GM18867 (cell line): ENCODE measurements at regions not wholly inside any gene's neighbourhood (a gene's known extent, or its start where the extent isn't known, plus 50 kb on each side); places are given as distances from the start of the nearest gene placed in this dataset.
"Not testable (repeated sequence)": the region's sequence is repeated elsewhere in the genome, so short reads cannot be mapped to it uniquely, and the experiment has no call there.

ENCODE experiments used
- ATAC-seq: cut with Tn5 transposase; IDR thresholded peaks from one replicate; pipeline ENCODE4 v1.9.1; 2021; ENCODE audit warnings: mild to moderate bottlenecking, moderate library complexity; ENCODE audit not compliant: unreplicated experiment

DNA sequence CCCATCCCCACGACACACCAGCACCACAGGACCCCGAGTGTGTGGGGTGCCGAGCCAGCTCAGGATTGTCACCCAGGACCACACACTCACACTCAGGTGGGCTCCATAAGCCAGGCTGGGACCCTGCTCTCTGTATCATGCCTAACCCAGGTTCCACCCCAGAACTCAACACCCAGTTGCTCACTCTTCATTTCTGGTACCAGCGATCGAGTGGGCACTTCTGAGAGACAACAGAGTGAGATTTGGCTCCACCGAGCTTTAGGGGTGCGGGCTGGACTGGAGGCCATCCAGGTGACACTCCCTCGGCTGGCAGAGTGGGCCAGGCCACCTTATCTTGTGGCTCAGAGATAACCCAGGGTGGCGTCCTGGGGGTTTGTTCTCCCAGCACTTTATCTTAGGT lies 1323.8 kb downstream of the BRD1 start:
- no peak for ATAC-seq

DNA sequence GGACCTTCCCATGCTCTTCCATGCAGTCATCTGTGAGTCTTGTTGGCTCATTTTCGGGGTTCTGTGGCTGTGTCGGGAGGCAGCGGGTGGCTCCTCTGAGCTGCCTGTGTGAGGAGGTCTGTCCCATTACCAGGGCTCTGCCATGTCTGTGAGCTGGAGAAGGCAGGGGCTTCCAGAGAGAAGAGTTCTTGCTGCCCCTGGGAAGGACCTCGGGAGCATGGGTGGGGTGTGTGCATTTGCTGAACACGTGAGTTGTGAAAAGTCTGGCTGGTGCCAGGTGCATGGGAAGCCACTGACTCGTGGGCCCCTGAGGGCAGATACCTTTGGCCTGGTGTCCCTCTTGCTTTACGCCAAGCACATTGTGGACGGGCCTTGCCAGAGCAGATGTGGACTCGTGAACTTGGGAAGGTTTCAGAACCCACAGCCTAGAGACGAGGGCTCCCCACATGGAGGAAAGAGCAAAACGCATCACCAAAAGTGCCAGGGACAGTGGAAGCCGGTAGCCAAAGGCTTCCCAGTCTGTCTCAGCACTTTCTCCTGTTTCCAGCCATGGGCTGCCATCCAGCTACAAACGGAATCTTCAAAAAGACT lies 1324.5 kb downstream of the BRD1 start:
- ATAC-seq, result no peak

DNA sequence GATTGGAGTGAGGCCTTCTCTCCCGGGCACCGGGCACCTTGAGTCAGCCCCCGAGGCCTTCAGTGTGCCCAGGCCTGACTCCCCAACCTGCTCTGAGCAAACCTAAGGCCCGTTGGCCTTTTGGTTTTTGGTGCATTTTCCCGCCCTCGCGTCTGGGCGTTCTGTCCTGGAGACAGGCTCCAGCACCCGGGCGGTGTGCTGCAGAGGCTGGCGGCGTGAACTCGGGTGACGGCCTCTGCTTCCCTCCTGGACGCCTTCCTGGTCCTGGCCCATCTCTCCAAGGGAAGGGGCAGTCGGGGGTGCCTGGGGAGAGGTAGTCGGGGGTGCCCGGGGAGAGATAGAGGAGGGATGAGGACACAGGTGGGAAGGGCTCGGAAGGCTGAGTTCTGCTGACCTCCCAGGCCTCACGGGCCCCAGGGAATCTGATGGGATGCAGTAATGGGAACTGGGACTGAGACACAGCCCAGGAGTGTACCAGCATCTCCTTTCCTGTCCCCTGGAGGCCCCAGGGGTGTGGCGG lies 1326.4 kb downstream of the BRD1 start:
- ATAC-seq, result no peak

DNA sequence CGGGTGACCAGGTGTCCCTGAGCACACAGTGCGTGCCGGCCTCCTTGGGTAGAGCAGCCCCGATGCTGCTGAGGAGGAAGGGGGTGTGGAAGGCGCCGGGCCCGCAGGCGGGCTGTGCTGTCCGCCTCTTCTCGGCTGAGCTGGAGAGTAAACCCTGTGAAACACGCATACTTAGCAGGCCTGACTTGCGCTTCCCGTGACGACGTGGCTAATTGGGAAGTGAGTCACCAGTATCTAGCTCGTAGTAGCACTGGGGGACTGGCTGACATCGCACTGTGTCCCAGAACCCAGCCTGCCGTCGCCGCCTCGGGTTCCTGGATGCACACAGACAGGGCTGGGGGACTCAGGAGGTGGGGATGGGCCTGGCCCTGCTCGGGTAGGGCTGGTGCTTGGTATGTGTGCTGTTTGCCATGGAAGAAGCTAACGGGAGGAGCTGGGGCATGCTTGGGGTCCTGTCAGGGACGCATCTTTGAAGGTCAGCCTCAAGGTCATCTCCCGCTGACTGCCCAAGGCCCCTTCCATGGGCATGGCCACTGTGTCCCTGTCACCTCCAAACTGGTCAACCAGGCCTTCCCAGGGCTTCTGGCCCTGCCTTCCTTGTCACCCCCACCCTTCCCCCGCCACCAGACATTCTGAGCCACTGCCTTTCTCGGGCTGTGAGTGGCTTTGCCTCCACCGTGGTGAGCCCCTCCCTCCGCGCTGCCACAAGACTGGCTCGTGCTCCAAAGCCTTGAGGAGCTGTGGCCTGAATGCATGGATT lies 1327.0 kb downstream of the BRD1 start:
- no peak for ATAC-seq

DNA sequence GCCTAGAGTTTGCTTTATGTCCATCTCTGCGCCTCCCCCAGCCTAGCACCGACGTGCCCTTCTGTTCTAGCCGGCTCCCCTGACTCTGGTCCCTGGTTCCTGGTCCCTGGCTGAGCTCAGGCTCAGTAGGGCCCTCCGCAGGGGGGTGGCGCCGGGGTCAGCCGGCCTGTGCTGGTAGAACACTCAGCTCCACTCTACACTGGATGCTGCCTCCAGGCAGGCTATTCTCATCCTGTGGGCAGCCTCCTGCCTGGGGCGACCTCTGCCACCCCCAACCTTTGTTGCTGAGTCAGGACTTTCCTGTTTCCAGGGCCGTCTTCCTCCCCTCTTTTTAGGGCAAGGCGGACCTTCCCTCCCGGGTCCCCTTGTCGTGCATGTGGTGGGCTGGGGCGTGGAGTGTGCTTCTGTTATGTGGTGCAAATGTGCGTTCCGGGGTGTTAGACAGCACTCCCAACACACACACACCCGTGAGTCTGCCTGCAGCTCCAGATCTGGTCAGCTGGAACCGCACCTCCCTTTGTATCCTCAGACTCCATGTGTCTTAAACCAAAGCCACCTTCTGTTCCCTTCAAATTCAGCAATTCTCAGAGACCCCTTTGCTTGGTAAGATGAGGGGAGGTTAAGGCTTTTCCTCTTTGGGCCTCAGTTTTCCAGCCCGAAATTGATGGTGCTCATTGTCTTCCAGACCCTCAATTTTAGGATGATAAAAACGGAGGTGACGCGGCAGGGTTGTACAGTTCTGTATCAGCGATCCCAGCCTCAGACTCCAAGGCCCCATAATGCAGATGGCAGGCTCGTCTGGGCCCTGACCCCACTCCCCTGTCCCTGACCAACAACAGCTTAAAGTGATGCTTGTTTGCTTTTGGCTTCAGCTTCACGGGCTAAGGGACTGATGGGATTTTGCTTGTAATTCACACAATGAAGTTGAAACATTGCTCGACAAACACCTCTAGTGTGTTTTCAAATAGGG lies 1327.9 kb downstream of the BRD1 start:
- no peak for ATAC-seq

DNA sequence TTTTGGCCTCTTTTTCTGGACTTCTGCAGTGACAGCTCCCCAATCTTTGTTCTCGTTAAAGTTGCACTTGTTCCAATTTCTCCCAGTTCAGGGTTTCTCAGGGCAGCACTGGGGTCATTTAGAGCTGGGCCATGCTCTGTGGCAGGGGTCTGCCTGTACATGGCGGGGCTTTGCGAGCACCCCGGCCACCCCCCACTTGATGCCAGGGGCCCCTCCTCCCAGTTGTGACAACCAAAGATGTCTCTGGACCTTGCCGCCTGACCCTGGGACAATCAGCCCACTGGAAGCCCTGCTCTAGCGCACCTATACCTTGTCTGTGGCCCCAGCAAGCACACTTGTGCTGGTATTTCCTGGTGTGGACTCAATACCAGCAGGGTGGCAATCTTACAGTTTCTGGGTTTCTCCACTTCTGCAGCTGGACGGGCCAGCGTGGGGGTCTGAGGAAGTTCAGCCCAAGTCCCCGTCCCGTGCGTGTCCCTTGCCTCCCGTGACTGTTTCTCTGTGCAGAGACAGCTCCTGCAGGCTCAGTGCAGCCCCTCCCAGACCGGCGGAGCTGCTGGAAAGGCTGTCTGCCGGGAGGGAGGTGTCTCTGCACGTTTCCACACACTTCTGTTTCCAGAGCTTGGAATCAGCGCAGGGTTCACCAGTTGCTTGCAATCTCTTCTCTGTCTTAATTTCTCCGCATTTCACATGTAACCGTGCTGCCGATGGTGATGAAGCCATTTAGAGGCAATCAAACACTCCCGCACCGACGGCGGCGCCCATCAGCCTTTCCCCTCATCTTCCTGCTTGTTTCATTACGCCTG lies 1328.9 kb downstream of the BRD1 start:
- no peak for ATAC-seq

DNA sequence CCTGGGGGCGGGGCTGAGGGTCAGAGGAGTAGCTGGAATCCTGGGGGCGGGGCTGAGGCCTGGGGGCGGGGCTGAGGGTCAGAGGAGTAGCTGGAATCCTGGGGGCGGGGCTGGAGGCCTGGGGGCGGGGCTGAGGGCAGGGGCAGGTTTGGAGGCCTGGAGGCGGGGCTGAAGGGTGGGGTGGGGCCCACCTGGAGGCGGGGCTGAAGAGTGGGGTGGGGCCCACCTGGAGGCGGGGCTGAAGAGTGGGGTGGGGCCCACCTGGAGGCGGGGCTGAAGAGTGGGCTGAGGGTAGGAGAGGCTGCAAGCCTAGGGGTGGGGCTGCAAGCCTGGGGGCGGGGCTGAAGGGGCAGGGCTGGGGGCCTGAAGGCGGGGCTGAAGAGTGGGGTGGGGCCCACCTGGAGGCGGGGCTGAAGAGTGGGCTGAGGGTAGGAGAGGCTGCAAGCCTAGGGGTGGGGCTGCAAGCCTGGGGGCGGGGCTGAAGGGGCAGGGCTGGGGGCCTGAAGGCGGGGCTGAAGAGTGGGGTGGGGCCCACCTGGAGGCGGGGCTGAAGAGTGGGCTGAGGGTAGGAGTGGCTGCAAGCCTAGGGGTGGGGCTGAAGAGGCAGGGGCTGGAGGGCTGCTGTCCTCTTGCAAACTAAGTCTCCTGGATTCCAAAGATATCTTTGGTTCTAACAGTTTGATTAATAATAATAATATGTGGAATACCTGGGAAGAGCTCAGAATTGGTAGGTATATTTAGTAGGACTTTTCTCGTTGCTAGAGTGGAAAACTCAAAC lies 1329.7 kb downstream of the BRD1 start:
- not testable (repeated sequence) for ATAC-seq

DNA sequence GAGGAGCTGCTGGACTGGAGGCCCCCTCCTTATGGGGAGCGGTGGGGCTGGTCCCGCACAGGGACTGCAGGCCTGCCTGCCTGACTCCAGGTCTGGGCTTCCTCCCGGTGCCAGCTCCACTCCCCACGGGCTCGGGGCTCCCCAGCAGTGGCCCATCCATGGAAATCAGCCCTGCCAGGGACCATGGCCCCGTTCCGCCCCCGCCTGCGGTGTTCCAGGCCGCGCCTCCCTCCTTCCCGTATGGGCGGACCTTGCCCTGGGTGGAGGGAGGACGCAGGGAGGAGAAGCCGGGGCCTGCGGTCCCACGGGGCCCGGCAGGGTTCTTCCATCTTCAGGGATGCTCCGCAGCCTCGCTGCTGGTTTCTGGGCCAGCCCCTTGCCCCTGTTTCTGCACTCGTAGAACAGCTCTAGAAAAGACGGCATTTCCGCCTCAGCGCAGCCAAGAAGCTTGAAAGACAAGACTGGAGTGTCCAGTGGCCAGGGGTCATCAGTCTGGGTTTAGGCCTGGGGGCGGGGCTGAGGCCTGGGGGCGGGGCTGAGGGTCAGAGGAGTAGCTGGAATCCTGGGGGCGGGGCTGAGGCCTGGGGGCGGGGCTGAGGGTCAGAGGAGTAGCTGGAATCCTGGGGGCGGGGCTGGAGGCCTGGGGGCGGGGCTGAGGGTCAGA lies 1330.6 kb downstream of the BRD1 start:
- no peak for ATAC-seq

DNA sequence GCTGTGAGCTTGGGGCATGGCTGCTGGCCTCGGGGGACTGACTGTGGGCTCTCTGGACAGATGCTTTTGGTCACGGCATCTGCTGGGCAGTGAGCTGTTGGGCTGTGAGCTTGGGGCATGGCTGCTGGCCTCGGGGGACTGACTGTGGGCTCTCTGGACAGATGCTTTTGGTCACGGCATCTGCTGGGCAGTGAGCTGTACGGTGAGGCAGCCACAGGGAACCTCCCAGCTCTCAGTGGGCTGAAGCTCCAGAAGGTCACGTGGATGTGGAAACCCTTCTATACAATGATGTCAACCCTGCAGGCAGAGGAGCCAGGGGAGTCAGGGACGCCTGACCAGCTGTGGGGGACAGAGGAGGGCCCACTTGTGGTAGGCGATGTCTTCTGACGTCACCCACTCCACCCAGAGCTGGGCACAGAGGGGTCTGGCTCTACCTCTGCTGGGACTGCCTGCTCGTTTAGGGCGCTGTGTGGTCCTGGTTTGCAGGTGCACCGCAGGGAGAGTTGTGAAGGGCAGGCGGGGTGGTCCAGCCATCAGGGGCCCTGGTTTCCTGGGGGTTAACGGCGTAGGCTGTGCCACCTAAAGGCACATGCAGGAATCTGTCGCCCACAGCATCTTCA lies 1331.3 kb downstream of the BRD1 start:
- ATAC-seq, result no peak

DNA sequence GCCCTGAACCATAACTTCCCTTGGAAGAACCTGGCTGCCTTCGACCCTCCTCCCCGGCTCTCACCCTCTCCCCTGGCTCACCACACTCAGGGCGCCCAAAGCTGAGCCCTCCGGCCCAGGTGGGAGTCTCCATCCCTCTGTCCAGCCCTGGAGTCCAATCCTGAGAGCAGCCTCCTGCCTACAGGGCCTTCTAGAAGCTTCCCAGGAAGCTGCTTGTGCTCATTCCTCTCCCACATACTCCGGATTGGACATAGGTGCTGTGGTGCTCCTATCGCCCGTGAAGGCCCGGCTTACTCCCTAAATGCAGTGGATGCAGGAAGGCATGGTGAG lies 1332.0 kb downstream of the BRD1 start:
- no peak for ATAC-seq

DNA sequence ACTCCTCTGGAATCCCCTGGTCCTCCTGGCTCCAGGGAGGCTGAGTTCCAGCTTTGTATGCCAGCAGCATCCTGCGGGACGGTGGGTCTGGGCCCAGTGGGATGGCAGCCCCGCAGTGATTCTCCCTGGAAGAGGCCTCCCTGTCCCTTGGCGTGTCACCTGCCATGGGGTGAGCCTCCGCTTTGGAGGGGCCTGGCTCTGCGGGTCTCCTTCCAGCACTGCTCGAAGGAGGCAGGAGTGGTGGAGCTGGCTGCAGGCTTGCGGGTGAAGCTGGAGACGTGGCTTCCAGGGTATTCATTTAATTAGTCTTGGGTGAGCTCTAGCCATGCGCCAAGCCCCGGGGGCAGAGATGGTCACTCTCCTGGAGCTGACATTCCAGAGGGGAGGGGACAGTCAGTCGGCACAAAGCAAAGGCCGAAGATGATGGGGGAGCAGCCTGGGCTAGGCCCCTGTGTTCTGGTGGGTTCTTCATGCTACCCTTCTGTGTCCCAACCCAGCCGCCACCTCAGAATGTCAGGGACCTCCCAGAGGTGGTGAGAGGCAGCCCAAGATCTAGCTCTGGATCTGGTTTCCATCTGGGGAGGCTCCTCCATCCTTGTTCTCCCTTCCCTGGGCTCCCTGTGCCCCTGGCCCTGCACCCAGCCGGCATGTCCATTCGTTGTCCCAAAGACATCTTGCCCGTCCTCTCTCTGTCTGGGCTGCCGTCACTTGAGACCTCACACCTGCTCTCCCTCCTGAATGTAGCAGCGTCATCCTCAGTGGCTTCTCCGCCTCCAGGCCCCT lies 1332.5 kb downstream of the BRD1 start:
- ATAC-seq, result no peak

DNA sequence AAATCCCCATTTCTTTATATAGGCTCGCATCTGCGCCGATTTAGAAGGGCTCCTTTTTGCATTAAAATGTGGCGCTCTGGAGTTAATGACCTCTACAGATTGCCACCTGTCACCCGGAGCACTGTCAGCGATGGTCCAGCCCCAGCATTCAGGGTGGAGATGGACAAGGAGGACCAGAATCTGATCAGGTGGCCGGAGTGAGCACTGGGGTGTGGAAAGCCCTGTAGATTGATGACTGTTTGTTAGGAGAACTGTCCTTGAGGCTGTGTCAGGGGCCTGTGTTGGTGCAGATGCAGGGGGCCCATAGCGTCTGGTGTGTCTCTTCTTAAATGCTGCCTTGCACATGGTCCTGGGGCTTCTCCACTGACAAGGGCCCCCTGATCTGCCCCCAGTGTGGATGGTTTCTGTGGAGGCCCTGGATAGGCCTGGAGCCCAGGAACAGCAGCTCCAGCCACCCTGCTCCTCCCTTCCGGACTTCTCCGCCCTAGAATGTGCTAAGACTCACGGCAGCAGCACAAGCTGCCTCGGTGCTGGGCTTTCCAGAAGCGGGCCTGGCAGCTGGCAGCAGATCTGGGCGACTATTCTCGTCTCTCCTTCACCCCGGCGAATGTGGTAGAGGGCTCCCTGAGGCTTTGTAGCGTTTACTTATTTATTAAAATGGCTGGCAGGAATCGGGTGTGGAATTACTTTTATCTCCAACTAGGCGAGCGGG lies 1333.3 kb downstream of the BRD1 start:
- no peak for ATAC-seq

DNA sequence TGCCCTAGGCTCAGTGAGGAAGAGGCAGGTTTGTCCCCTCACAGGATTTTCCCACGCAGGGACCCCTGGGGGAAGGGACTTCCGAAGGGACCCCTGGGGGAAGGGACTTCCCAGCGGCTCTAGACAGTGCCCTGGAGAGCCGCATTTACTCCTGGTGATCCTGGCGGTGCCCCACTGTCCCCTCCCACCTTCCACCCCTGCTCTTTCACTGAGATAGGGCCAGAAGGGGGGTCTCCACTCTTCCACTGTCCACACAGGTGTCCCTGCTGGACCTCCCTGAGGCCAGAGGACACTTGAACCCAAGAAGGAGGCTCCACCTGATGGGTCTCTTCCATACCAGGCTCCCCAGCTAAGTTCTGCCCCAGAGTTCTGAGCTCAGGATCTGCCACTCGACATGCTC lies 1333.9 kb downstream of the BRD1 start:
- ATAC-seq, result no peak

DNA sequence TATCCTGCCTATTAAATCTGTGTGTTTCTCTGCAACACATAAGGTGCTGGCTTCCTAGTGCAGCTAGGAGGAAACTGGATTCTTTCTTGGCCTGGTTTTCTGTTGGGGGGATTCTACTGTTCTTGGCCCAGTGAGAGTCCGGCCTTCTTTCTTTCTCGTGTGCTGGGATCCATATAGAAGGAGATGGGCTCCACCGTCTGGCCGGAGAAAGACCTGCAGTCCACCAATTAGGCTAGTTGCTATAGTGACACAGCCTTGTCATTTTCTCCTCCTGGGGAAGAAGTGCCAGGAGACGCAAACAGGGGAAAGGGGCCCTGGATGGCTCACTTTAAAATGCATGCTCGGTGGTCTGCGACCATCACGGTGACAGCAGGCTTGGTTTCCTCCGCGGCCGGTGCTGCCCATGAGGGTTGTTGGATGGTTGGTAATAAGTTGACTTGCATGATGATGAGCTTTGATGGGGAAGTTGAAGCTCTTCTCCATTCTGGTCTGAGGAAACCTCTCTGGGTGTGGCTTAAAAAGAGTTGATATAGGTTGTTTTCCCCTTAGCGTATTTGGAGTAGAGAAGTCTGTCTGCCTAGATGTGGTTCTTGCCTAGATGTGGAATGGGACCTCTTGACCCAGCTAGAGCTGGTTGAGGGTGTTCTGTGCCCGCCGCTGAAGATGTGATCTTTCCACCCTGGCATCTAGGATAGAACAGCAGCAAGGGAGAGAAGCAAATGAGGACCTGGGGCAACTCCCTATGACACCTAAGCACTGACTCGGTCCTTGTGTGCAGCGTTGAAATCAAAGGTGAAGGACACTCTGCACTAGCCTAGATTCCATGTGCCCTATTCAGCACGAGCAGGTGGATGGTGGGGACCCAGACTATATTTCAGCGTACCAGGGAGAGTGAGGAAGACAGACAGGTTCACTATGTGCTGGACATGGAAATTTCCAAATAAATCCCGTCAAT lies 1335.0 kb downstream of the BRD1 start:
- ATAC-seq, result no peak

DNA sequence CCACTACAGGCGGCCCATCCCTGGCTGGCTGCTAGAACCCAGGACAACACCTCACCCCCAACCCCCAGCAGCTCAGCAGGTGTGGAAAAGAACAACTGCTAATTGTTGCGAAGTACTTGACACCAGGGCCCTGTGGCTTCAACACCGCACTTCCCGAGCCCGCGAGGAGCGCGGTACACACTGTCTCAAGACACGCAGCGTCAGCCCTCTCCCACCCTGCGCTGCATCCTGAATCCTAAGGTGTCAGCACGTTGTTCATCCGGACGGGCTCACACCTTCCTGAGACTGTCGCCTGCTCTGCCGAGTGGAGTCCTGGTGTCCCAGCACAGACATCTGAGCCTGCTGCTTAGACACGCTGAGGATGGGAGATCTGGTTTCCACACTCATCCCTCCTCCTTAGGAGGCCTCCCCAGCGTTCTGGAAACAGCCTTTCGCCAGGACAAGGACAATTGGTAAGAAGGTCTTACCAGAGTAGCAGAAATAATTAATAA lies 1336.2 kb downstream of the BRD1 start:
- ATAC-seq, result no peak
